ENCODE measurements at regions not wholly inside any gene's neighbourhood (a gene's known extent, or its start where the extent isn't known, plus 50 kb on each side); places are given as distances from the start of the nearest gene placed in this dataset.

- FAIRE-seq (no peak), ATAC-seq (no peak), DNase-seq (ENCODE audit: low spot score) (no peak)
- ChIA-PET CTCF (ENCODE audit: low intra/inter-chr PET ratio, low total read pairs) (no interaction called here), POLR2A (no interaction called here)
- Histone ChIP-seq H4K20me1 (ENCODE audit: insufficient read depth, low read length) (no peaks in the 10 kb centered on the region), H3K79me2 (ENCODE audit: insufficient read depth, low read length) (no peaks in the 10 kb centered on the region), H3K27me3 (ENCODE audit: control insufficient read depth in 1 of 2, insufficient read depth in 2 of 2, low read length in 2 of 2) (peaks cover 2 to 31% of the 10 kb centered on the region in 2 experiments; a peak in 3 of 5 replicates), H2AFZ (ENCODE audit: low read length) (no peak overlapping the region), H3K9ac (ENCODE audit: insufficient read depth, low read depth, low read length) (no peak overlapping the region), H3K27ac (ENCODE audit: extremely low read length, insufficient read depth, low read length) (no peak overlapping the region), H3K4me2 (ENCODE audit: low read depth, low read length) (no peak overlapping the region), H3K36me3 (replicated peaks in 1 of 2; ENCODE audit: control insufficient read depth in 1 of 2, insufficient read depth in 2 of 2, low read length in 2 of 2) (no peaks in the 10 kb centered on the region), H3K9me3 (ENCODE audit: low read length) (no peaks in the 10 kb centered on the region), H3K4me3 (replicated peaks in 1 of 3; ENCODE audit: insufficient read depth in 1 of 3, low read depth in 2 of 3, low read length in 3 of 3) (no peak overlapping the region), H3K4me1 (ENCODE audit: insufficient read depth, low read length) (no peaks in the 10 kb centered on the region)
- 2% methylated on average over 4 of the region's 4 CpGs for WGBS (ENCODE audit: low lambda C conversion rate)
- TF ChIP-seq HDAC6 (IDR thresholded peaks at IDR 0.05; ENCODE audit: low read depth, low read length) (no peak), KDM6A (CRISPR knock-in tag; IDR thresholded peaks at IDR 0.05; ENCODE audit: low read depth) (no peak), GTF3A (CRISPR knock-in tag; conservative IDR thresholded peaks at IDR 0.05) (no peak), HNF4G (IDR thresholded peaks at IDR 0.05; ENCODE audit: borderline replicate concordance, low read depth, low read length) (no peak), HNF4G (CRISPR knock-in tag; IDR thresholded peaks at IDR 0.05; ENCODE audit: borderline replicate concordance, low read depth) (no peak), GATAD2A (CRISPR knock-in tag; IDR thresholded peaks at IDR 0.05) (no peak), MZF1 (CRISPR knock-in tag; IDR thresholded peaks at IDR 0.05; ENCODE audit: borderline replicate concordance) (no peak), RARG (CRISPR knock-in tag; IDR thresholded peaks at IDR 0.05; ENCODE audit: low read depth) (no peak), ZNF816 (CRISPR knock-in tag; IDR thresholded peaks at IDR 0.05; ENCODE audit: borderline replicate concordance) (no peak), NFKBIZ (CRISPR knock-in tag; IDR thresholded peaks at IDR 0.05) (no peak)
- in situ Hi-C loops (cut with HindIII; ENCODE audit: extremely low pct_ligation_motif_present, low pct_unique_long_range_greater_than_20kb) (no loop called here), intact Hi-C loops (cut with micrococcal nuclease; ENCODE audit: unreplicated experiment) (no loop called here)
- BruUV-seq (replicated peaks): no TSS peak
Measured at GRCh38 chr2:406876-407275, 119.0 kb upstream of the ALKAL2 start.

GRCh38 chr2:406231-406630 lies 118.3 kb upstream of the ALKAL2 start:
- DNase-seq (ENCODE audit: low spot score) (no peak), ATAC-seq (0 out of 3 replicates have a peak, but pooled peaks have one; percentile 28), FAIRE-seq (no peak)
- CTCF ChIA-PET (ENCODE audit: low intra/inter-chr PET ratio, low total read pairs): no interaction called here
- H2AFZ ChIP-seq (ENCODE audit: low read length): no peak overlapping the region
- peaks cover 2 to 31% of the 10 kb centered on the region in 2 experiments; a peak in 3 of 5 replicates for H3K27me3 ChIP-seq (ENCODE audit: control insufficient read depth in 1 of 2, insufficient read depth in 2 of 2, low read length in 2 of 2)
- intact Hi-C loops (cut with micrococcal nuclease; ENCODE audit: unreplicated experiment) (no loop called here), in situ Hi-C loops (cut with HindIII; ENCODE audit: extremely low pct_ligation_motif_present, low pct_unique_long_range_greater_than_20kb) (no loop called here)
- WGBS (ENCODE audit: low lambda C conversion rate): 9% methylated on average over 4 of the region's 4 CpGs
- H3K9me3 ChIP-seq (ENCODE audit: low read length): no peaks in the 10 kb centered on the region
- H3K27ac ChIP-seq (ENCODE audit: extremely low read length, insufficient read depth, low read length): no peak overlapping the region
- H3K9ac ChIP-seq (ENCODE audit: insufficient read depth, low read depth, low read length): no peak overlapping the region
- no TSS peak for BruUV-seq (replicated peaks)
- POLR2A ChIA-PET: no interaction called here
- TF ChIP-seq BRCA1 (CRISPR knock-in tag; IDR thresholded peaks at IDR 0.05): no peak
- TF ChIP-seq MTA1 (CRISPR knock-in tag; IDR thresholded peaks at IDR 0.05; ENCODE audit: borderline replicate concordance): no peak
- no peak for TF ChIP-seq MBD4 (IDR thresholded peaks at IDR 0.05; ENCODE audit: borderline replicate concordance, low read length)
- TF ChIP-seq CAMTA2 (CRISPR knock-in tag; IDR thresholded peaks at IDR 0.05; ENCODE audit: borderline replicate concordance): no peak
- TF ChIP-seq, protein P1, sequence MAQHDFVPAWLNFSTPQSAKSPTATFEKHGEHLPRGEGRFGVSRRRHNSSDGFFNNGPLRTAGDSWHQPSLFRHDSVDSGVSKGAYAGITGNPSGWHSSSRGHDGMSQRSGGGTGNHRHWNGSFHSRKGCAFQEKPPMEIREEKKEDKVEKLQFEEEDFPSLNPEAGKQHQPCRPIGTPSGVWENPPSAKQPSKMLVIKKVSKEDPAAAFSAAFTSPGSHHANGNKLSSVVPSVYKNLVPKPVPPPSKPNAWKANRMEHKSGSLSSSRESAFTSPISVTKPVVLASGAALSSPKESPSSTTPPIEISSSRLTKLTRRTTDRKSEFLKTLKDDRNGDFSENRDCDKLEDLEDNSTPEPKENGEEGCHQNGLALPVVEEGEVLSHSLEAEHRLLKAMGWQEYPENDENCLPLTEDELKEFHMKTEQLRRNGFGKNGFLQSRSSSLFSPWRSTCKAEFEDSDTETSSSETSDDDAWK (CRISPR knock-in tag; IDR thresholded peaks at IDR 0.05): no peak
- TF ChIP-seq MED1 (CRISPR knock-in tag; IDR thresholded peaks at IDR 0.05): no peak
- no peaks in the 10 kb centered on the region for H3K4me1 ChIP-seq (ENCODE audit: insufficient read depth, low read length)
- H3K4me2 ChIP-seq (ENCODE audit: low read depth, low read length): no peak overlapping the region
- no peak overlapping the region for H3K4me3 ChIP-seq (replicated peaks in 1 of 3; ENCODE audit: insufficient read depth in 1 of 3, low read depth in 2 of 3, low read length in 3 of 3)
- no peaks in the 10 kb centered on the region for H3K79me2 ChIP-seq (ENCODE audit: insufficient read depth, low read length)
- H4K20me1 ChIP-seq (ENCODE audit: insufficient read depth, low read length): no peaks in the 10 kb centered on the region
- no peaks in the 10 kb centered on the region for H3K36me3 ChIP-seq (replicated peaks in 1 of 2; ENCODE audit: control insufficient read depth in 1 of 2, insufficient read depth in 2 of 2, low read length in 2 of 2)

All from HepG2 (cell line).